Endodermal cell (in vitro differentiated cells): ENCODE measurements at regions not wholly inside any gene's neighbourhood (a gene's known extent, or its start where the extent isn't known, plus 50 kb on each side); places are given as distances from the start of the nearest gene placed in this dataset.

Experiments used
- DNase-seq: peaks from one replicate; pipeline ENCODE4 v3.0.0-alpha.2; 2017
- H3K27ac ChIP-seq: 2 replicates; pipeline ENCODE4 v1.5.1; 2013; ENCODE audit warnings: mild to moderate bottlenecking, low read depth, low read length, moderate library complexity
- H3K27me3 ChIP-seq: 2 replicates; pipeline ENCODE4 v1.6.1; 2013; ENCODE audit warnings: mild to moderate bottlenecking, low read length, moderate library complexity; ENCODE audit not compliant: insufficient read depth, control insufficient read depth, poor library complexity, severe bottlenecking
- H3K36me3 ChIP-seq: 2 replicates; pipeline ENCODE4 v1.7.0; 2013; ENCODE audit warnings: mild to moderate bottlenecking, low read length, moderate library complexity; ENCODE audit not compliant: control insufficient read depth, insufficient read depth
- H3K4me1 ChIP-seq: one replicate; pipeline ENCODE4 v1.7.0; 2013; ENCODE audit warnings: low read length; ENCODE audit not compliant: control insufficient read depth, insufficient read depth
- H3K4me3 ChIP-seq: 2 replicates; pipeline ENCODE4 v1.5.1; 2013; ENCODE audit warnings: mild to moderate bottlenecking, low read length, moderate library complexity
- H3K9ac ChIP-seq: 2 replicates; pipeline ENCODE4 v1.6.1; 2013; ENCODE audit warnings: mild to moderate bottlenecking, low read length, moderate library complexity; ENCODE audit not compliant: poor library complexity, severe bottlenecking; ENCODE audit errors: extremely low read depth
- H3K9me3 ChIP-seq: 2 replicates; pipeline ENCODE4 v1.6.1; 2013; ENCODE audit warnings: mild to moderate bottlenecking, low read length, moderate library complexity; ENCODE audit not compliant: control insufficient read depth
- H3K27ac Mint-ChIP-seq: 2 replicates; pipeline ENCODE4 v1.8.0; 2020; ENCODE audit warnings: mixed read lengths
- H3K27me3 Mint-ChIP-seq: 2 replicates; pipeline ENCODE4 v1.8.0; 2021; ENCODE audit warnings: mild to moderate bottlenecking, mixed read lengths; ENCODE audit not compliant: insufficient read depth
- H3K36me3 Mint-ChIP-seq: 2 replicates; pipeline ENCODE4 v1.8.0; 2020; ENCODE audit warnings: low read depth, mixed read lengths
- H3K4me1 Mint-ChIP-seq: 2 replicates; pipeline ENCODE4 v1.8.0; 2020; ENCODE audit warnings: mixed read lengths
- H3K4me3 Mint-ChIP-seq: 2 replicates; pipeline ENCODE4 v1.8.0; 2020; ENCODE audit warnings: mild to moderate bottlenecking, moderate library complexity, mixed read lengths
- H3K9me3 Mint-ChIP-seq: 2 replicates; pipeline ENCODE4 v1.8.0; 2020; ENCODE audit warnings: mild to moderate bottlenecking, mixed read lengths
- WGBS, 2 experiments: methylation state at CpG; one replicate each; pipeline versions ENCODE4 v1.1.5 to v1.1.7; 2013; ENCODE audit warnings: missing lambda C conversion rate in 2 of 2, mixed read lengths in 1 of 2; ENCODE audit not compliant: insufficient coverage in 1 of 2, insufficient read length in 1 of 2; 5-methylcytosine and 5-hydroxymethylcytosine counted together
- TF ChIP-seq, protein P1 (sequence below): fragments of 200-600 bp; sonication (generic); conservative IDR thresholded peaks from 2 replicates; pipeline ENCODE4 v1.5.0; 2021; ENCODE audit warnings: antibody characterized with exemption, mild to moderate bottlenecking

DNA sequence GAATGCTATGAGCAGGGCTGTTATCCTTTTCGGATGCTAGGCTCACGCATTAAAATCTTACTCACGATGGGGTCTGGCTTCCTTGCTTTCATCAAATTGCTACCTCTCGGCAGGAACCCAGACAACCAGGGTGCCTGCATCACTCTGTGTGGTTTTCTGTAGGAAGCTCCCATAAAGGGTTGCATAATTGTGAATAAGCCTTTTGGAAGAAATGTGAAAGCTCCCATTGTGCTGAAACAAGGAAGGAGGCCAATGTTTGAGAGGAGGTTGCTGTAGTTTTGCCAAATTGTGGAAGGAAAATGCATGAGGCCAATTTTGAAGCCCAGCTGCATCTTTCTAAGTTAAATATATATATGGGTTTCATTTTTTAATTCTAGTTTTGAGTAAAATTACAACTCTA lies 615.5 kb downstream of the C6orf118 start:
- Mint-ChIP-seq H3K27ac (no peak overlapping the region), H3K27me3 (peaks cover 12% of the 10 kb centered on the region), H3K4me1 (peaks cover 20% of the 10 kb centered on the region), H3K4me3 (no peak overlapping the region), H3K36me3 (no peaks in the 10 kb centered on the region), H3K9me3 (peaks cover 2% of the 10 kb centered on the region)
- H3K4me1 ChIP-seq: no peaks in the 10 kb centered on the region
- H3K9me3 ChIP-seq: peaks cover 5% of the 10 kb centered on the region
- H3K9ac ChIP-seq: no peak overlapping the region
- H3K27me3 ChIP-seq: peaks cover 14% of the 10 kb centered on the region
- no peaks in the 10 kb centered on the region for H3K36me3 ChIP-seq
- H3K27ac ChIP-seq: peak overlapping the region; percentile 81
- DNase-seq: peak; percentile 47
- no peak overlapping the region for H3K4me3 ChIP-seq
- TF ChIP-seq, protein P1, sequence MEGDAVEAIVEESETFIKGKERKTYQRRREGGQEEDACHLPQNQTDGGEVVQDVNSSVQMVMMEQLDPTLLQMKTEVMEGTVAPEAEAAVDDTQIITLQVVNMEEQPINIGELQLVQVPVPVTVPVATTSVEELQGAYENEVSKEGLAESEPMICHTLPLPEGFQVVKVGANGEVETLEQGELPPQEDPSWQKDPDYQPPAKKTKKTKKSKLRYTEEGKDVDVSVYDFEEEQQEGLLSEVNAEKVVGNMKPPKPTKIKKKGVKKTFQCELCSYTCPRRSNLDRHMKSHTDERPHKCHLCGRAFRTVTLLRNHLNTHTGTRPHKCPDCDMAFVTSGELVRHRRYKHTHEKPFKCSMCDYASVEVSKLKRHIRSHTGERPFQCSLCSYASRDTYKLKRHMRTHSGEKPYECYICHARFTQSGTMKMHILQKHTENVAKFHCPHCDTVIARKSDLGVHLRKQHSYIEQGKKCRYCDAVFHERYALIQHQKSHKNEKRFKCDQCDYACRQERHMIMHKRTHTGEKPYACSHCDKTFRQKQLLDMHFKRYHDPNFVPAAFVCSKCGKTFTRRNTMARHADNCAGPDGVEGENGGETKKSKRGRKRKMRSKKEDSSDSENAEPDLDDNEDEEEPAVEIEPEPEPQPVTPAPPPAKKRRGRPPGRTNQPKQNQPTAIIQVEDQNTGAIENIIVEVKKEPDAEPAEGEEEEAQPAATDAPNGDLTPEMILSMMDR: no peak
- 20 to 30% methylated on average over 2 to 4 of the region's 4 CpGs for WGBS, 2 experiments

DNA sequence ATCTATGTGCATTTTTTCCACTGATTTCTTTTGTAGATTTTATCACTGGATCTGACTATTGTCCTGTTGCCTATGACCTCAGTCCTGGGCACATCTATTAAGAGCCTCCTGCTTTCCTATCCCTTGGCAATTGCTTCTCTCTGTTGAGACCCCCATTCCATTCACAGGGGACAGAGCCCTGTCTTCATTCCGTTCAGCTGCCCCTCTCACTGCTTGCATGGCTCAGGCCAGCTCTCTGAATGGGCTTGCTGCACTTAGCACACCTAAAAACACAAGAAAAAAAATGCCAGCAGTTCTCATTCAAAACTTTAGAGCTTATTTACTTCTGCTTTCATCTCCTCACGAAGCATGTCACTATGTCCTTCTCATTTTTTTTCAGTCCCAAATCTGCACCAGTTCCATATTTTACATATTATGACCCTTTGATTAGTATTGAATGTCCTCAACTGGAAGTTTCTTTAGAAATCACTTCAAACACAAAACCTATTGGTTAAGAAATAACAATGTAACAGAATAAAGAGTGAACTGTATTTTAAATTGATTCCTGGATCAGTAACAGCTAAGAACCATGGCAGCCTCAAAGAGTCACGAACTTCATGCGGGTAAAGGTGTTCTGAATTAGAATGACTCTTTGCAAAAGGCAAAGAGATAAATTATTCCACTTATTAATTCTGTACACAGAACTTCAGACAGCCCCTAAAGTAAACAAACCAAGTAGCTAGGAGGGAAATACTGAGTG lies 616.5 kb downstream of the C6orf118 start:
- no peak overlapping the region for H3K4me3 Mint-ChIP-seq
- Histone ChIP-seq H3K9ac (no peak overlapping the region), H3K4me1 (no peaks in the 10 kb centered on the region), H3K36me3 (no peaks in the 10 kb centered on the region), H3K4me3 (no peak overlapping the region), H3K9me3 (peaks cover 5% of the 10 kb centered on the region), H3K27ac (peak overlapping the region; percentile 31), H3K27me3 (peaks cover 14% of the 10 kb centered on the region)
- H3K9me3 Mint-ChIP-seq: peaks cover 2% of the 10 kb centered on the region
- TF ChIP-seq, protein P1: no peak
- H3K27me3 Mint-ChIP-seq: peaks cover 12% of the 10 kb centered on the region
- peaks cover 21% of the 10 kb centered on the region for H3K4me1 Mint-ChIP-seq
- peak; percentile 42 for DNase-seq
- whole genome bisulfite sequencing, 2 experiments: 36 to 87% methylated on average over 2 to 4 of the region's 4 CpGs
- H3K36me3 Mint-ChIP-seq: no peaks in the 10 kb centered on the region
- H3K27ac Mint-ChIP-seq: peak overlapping the region; percentile 8

DNA sequence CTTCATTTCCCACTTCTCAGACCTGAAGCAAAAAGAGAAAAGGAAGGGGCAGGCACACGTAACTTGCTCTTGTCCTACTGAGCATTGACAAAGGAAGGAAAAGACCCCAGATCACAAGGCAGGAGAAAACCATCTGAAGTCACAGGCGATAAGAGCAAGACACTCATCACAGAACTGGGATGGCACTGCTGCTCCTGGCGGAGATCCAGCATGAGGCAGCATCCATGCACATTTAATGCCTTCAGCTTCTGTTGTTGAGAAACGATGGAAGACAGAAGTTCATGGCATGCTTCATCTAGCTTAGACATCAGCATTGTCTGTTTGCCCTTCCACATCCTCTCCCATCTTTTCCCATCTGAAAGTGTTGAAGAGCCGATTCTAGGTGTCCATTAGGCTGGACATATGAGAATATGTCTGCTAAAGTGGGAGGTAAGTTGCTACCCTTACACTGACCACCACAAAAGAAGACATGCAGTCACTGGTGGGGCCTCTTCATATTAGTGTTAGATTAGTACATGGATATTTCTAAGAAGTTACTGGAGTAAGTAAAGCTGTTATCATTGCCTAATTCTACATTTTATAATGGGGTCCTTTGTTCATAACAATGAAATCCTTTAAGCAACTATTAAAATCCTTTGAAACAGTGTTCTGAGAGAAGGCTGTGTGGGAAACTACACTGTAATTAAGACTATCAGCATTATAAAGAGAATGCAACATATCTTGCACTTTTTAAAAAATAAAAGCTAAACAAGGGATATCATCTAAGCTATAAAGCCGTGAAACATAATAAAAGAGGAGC lies 618.5 kb downstream of the C6orf118 start:
- no peak overlapping the region for H3K4me3 Mint-ChIP-seq
- H3K4me1 Mint-ChIP-seq: peaks cover 21% of the 10 kb centered on the region
- no peak for DNase-seq
- Histone ChIP-seq H3K27ac (no peak overlapping the region), H3K9me3 (peaks cover 5% of the 10 kb centered on the region), H3K9ac (no peak overlapping the region), H3K4me1 (no peaks in the 10 kb centered on the region), H3K4me3 (no peak overlapping the region), H3K36me3 (no peaks in the 10 kb centered on the region), H3K27me3 (peaks cover 23% of the 10 kb centered on the region)
- H3K36me3 Mint-ChIP-seq: no peaks in the 10 kb centered on the region
- H3K27me3 Mint-ChIP-seq: peaks cover 21% of the 10 kb centered on the region
- H3K9me3 Mint-ChIP-seq: peaks cover 2% of the 10 kb centered on the region
- TF ChIP-seq, protein P1: no peak
- no peak overlapping the region for H3K27ac Mint-ChIP-seq
- WGBS, 2 experiments: 95 to 96% methylated on average over 5 of the region's 6 CpGs
